ENCODE measurements at regions not wholly inside any gene's neighbourhood (a gene's known extent, or its start where the extent isn't known, plus 50 kb on each side); places are given as distances from the start of the nearest gene placed in this dataset.

- TF ChIP-seq, protein P1, sequence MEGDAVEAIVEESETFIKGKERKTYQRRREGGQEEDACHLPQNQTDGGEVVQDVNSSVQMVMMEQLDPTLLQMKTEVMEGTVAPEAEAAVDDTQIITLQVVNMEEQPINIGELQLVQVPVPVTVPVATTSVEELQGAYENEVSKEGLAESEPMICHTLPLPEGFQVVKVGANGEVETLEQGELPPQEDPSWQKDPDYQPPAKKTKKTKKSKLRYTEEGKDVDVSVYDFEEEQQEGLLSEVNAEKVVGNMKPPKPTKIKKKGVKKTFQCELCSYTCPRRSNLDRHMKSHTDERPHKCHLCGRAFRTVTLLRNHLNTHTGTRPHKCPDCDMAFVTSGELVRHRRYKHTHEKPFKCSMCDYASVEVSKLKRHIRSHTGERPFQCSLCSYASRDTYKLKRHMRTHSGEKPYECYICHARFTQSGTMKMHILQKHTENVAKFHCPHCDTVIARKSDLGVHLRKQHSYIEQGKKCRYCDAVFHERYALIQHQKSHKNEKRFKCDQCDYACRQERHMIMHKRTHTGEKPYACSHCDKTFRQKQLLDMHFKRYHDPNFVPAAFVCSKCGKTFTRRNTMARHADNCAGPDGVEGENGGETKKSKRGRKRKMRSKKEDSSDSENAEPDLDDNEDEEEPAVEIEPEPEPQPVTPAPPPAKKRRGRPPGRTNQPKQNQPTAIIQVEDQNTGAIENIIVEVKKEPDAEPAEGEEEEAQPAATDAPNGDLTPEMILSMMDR (IDR thresholded peaks at IDR 0.05), result no peak
- no peak for TF ChIP-seq POLR2A (IDR thresholded peaks at IDR 0.05)
Measured at GRCh38 chr4:14920759-14921320, 81.4 kb upstream of the CPEB2 start.
